SK-N-SH (cell line): ENCODE measurements at regions not wholly inside any gene's neighbourhood (a gene's known extent, or its start where the extent isn't known, plus 50 kb on each side); places are given as distances from the start of the nearest gene placed in this dataset.
A peak's percentile ranks its signal among the peaks of the same experiment; 100 is the strongest.

Source experiments
- CTCF ChIA-PET: fragments of 300-600, 350-600 bp; formaldehyde crosslinking; extraction: SDS; loops from one replicate; lab custom pipeline; 2021; lab: Yijun Ruan, JAX
- POLR2A ChIA-PET: fragments of 350-600 bp; sonication (Branson Sonifier 250); formaldehyde crosslinking; extraction: SDS; loops from one replicate; lab custom pipeline; 2020; ENCODE audit warnings: antibody characterized with exemption, inconsistent platforms; lab: Yijun Ruan, JAX
- DNase-seq: peaks from one replicate; pipeline ENCODE4 v3.0.0; 2012
- H2AFZ ChIP-seq: fragments of 200-600 bp; sonication (generic); 2 replicates; pipeline ENCODE4 v1.8.1; 2016; ENCODE audit warnings: antibody characterized with exemption, mild to moderate bottlenecking, low read depth
- H3F3A ChIP-seq: fragments of 200-600 bp; sonication (generic); replicated peaks from 2 replicates; pipeline ENCODE3; 2016; ENCODE audit warnings: antibody characterized with exemption, mild to moderate bottlenecking; ENCODE audit not compliant: insufficient read depth
- H3K27ac ChIP-seq, 2 experiments: fragments of 200-500 bp in 1 of 2; fragments of 200-600 bp in 1 of 2; sonication (Bioruptor generic) in 1 of 2; sonication (generic), shearing (Covaris generic) in 1 of 2; 2 replicates each; pipeline versions ENCODE4 v1.5.1 to v1.6.1; 2014 to 2016; ENCODE audit warnings: low read depth in 2 of 2, inconsistent platforms in 1 of 2, low read length in 1 of 2, mild to moderate bottlenecking in 1 of 2, mixed read lengths in 1 of 2
- H3K27me3 ChIP-seq: fragments of 200-600 bp; sonication (generic), shearing (Covaris generic); 2 replicates; pipeline ENCODE4 v1.6.1; 2016; ENCODE audit warnings: mixed run types; ENCODE audit not compliant: insufficient read depth
- H3K36me3 ChIP-seq, 2 experiments: fragments of 200-500 bp in 1 of 2; fragments of 200-600 bp in 1 of 2; sonication (Bioruptor generic) in 1 of 2; sonication (generic) in 1 of 2; replicated peaks in 1 of 2; 2 replicates each; pipeline versions ENCODE3 to v1.5.1; 2014 to 2016; ENCODE audit warnings: low read length in 1 of 2, mild to moderate bottlenecking in 1 of 2; ENCODE audit not compliant: insufficient read depth in 2 of 2, control insufficient read depth in 1 of 2
- H3K4me1 ChIP-seq, 2 experiments: fragments of 200-500 bp in 1 of 2; fragments of 200-600 bp in 1 of 2; sonication (Bioruptor generic) in 1 of 2; sonication (generic), shearing (Covaris generic) in 1 of 2; 2 replicates each; pipeline versions ENCODE4 v1.5.1 to v1.6.1; 2014 to 2016; ENCODE audit warnings: low read depth in 1 of 2, low read length in 1 of 2, mixed run types in 1 of 2; ENCODE audit not compliant: insufficient read depth in 2 of 2, control insufficient read depth in 1 of 2
- H3K4me2 ChIP-seq: fragments of 200-600 bp; sonication (generic), shearing (Covaris generic); 2 replicates; pipeline ENCODE4 v1.6.1; 2017; ENCODE audit warnings: mixed run types
- H3K4me3 ChIP-seq, 2 experiments: fragments of 200-500 bp in 1 of 2; fragments of 200-600 bp in 1 of 2; sonication (Bioruptor generic) in 1 of 2; sonication (generic), shearing (Covaris generic) in 1 of 2; 2 replicates each; pipeline versions ENCODE4 v1.5.1 to v1.8.1; 2014 to 2016; ENCODE audit warnings: low read depth in 2 of 2, inconsistent platforms in 1 of 2, low read length in 1 of 2, mild to moderate bottlenecking in 1 of 2, mixed read lengths in 1 of 2, moderate library complexity in 1 of 2
- H3K79me2 ChIP-seq: fragments of 200-600 bp; sonication (generic); 2 replicates; pipeline ENCODE4 v1.8.1; 2017; ENCODE audit warnings: mild to moderate bottlenecking; ENCODE audit not compliant: insufficient read depth
- H3K9ac ChIP-seq: fragments of 200-600 bp; sonication (generic); 2 replicates; pipeline ENCODE4 v1.6.1; 2017; ENCODE audit warnings: mixed run types
- H3K9me2 ChIP-seq: fragments of 200-600 bp; sonication (generic); 2 replicates; pipeline ENCODE4 v1.6.1; 2017; ENCODE audit warnings: mixed run types
- H3K9me3 ChIP-seq: fragments of 200-600 bp; sonication (generic); 2 replicates; pipeline ENCODE4 v1.6.1; 2017; ENCODE audit warnings: mixed run types, mild to moderate bottlenecking, moderate library complexity
- H4K20me1 ChIP-seq: fragments of 200-600 bp; sonication (generic); 2 replicates; pipeline ENCODE4 v1.6.1; 2017; ENCODE audit warnings: mild to moderate bottlenecking, mixed run types; ENCODE audit not compliant: insufficient read depth
- CHD2 ChIP-seq: fragments of 150-350 bp; IDR thresholded peaks from 2 replicates; pipeline ENCODE4 v1.6.1; 2018; ENCODE audit warnings: low read length; ENCODE audit not compliant: partially characterized antibody
- EZH2phosphoT487 ChIP-seq: fragments of 200-600 bp; sonication (generic); IDR thresholded peaks from 2 replicates; pipeline ENCODE4 v1.6.1; 2017; ENCODE audit warnings: low read depth, mixed run types, mild to moderate bottlenecking, antibody characterized with exemption, moderate library complexity, borderline replicate concordance
- FOSL2 ChIP-seq: IDR thresholded peaks from 2 replicates; pipeline ENCODE4 v1.4.0; 2012; ENCODE audit warnings: low read depth, mild to moderate bottlenecking, moderate library complexity, borderline replicate concordance
- FOXJ3 ChIP-seq: sonication (generic); formaldehyde crosslinking; IDR thresholded peaks from 2 replicates; pipeline ENCODE4 v1.5.1; 2020; ENCODE audit warnings: mild to moderate bottlenecking, missing genetic modification reagents
- FOXM1 ChIP-seq: IDR thresholded peaks from 2 replicates; pipeline ENCODE4 v1.4.0; 2012; ENCODE audit warnings: low read depth, mild to moderate bottlenecking
- GATA2 ChIP-seq: sonication (generic); formaldehyde crosslinking; IDR thresholded peaks from 2 replicates; pipeline ENCODE4 v1.5.0; 2020; ENCODE audit warnings: mild to moderate bottlenecking, missing genetic modification reagents
- IRF3 ChIP-seq: fragments of 150-350 bp; IDR thresholded peaks from 2 replicates; pipeline ENCODE4 v1.6.1; 2016; ENCODE audit warnings: mild to moderate bottlenecking, low read depth, low read length
- MEF2A ChIP-seq: IDR thresholded peaks from 2 replicates; pipeline ENCODE4 v1.4.0; 2012; ENCODE audit warnings: low read depth, borderline replicate concordance
- MXI1 ChIP-seq: IDR thresholded peaks from 2 replicates; pipeline ENCODE4 v1.6.1; 2012; ENCODE audit warnings: mild to moderate bottlenecking, low read depth, low read length, improper control_type of control experiment
- NFIC ChIP-seq: IDR thresholded peaks from 2 replicates; pipeline ENCODE4 v1.4.0; 2012; ENCODE audit warnings: borderline replicate concordance
- NRF1 ChIP-seq: IDR thresholded peaks from 2 replicates; pipeline ENCODE4 v1.6.1; 2012; ENCODE audit warnings: low read depth, mild to moderate bottlenecking, low read length
- PBX3 ChIP-seq: IDR thresholded peaks from 2 replicates; pipeline ENCODE4; 2012
- POLR2AphosphoS5 ChIP-seq: IDR thresholded peaks from 2 replicates; pipeline ENCODE4 v1.6.1; 2012; ENCODE audit warnings: low read depth, low read length
- RAD21 ChIP-seq: IDR thresholded peaks from 2 replicates; pipeline ENCODE4 v1.6.1; 2012; ENCODE audit warnings: mild to moderate bottlenecking, low read length
- RCOR1 ChIP-seq: fragments of 150-350 bp; IDR thresholded peaks from 2 replicates; pipeline ENCODE4 v1.6.1; 2017; ENCODE audit warnings: antibody characterized with exemption, low read length
- REST ChIP-seq: IDR thresholded peaks from 2 replicates; pipeline ENCODE4 v1.6.1; 2012; ENCODE audit warnings: mild to moderate bottlenecking, low read depth, low read length, moderate library complexity
- RXRA ChIP-seq: IDR thresholded peaks from 2 replicates; pipeline ENCODE4 v1.4.0; 2012; ENCODE audit warnings: low read depth, mild to moderate bottlenecking, borderline replicate concordance
- SIN3A ChIP-seq: IDR thresholded peaks from 2 replicates; pipeline ENCODE4 v1.6.1; 2012; ENCODE audit warnings: low read depth, mild to moderate bottlenecking, low read length, moderate library complexity, borderline replicate concordance
- SMC3 ChIP-seq: IDR thresholded peaks from 2 replicates; pipeline ENCODE4 v1.6.1; 2012; ENCODE audit warnings: low read depth, low read length, improper control_type of control experiment
- TCF12 ChIP-seq: IDR thresholded peaks from 2 replicates; pipeline ENCODE4 v1.4.0; 2012
- USF1 ChIP-seq: IDR thresholded peaks from 2 replicates; pipeline ENCODE4 v1.4.0; 2012; ENCODE audit warnings: low read depth, borderline replicate concordance
- USF2 ChIP-seq: fragments of 150-350 bp; IDR thresholded peaks from 2 replicates; pipeline ENCODE4 v1.6.1; 2017; ENCODE audit warnings: antibody characterized with exemption, low read length, low read depth, borderline replicate concordance
- YY1 ChIP-seq: IDR thresholded peaks from 2 replicates; pipeline ENCODE4 v1.4.0; 2012; ENCODE audit warnings: low read depth, mild to moderate bottlenecking
- ZBTB33 ChIP-seq: IDR thresholded peaks from 2 replicates; pipeline ENCODE4 v1.4.0; 2012; ENCODE audit warnings: low read depth, borderline replicate concordance
- WGBS: methylation state at CpG from one replicate; pipeline ENCODE4 v1.1.6; 2017; ENCODE audit warnings: low lambda C conversion rate; 5-methylcytosine and 5-hydroxymethylcytosine counted together

GRCh38 chr6:140445474-140446004 is 1071.1 kb upstream of the CITED2 start:
- no peak for DNase-seq
- Histone ChIP-seq H3K36me3 (no peaks in the 10 kb centered on the region), H3K79me2 (no peaks in the 10 kb centered on the region), H3K9me3 (no peaks in the 10 kb centered on the region), H3K9me2 (no peaks in the 10 kb centered on the region), H2AFZ (peak overlapping the region; percentile 74), H3K4me2 (peak overlapping the region; percentile 63; the same call in 1 of the 2 replicates), H3K27me3 (no peaks in the 10 kb centered on the region), H3K9ac (no peak overlapping the region), H3K4me3 (no peak overlapping the region), H4K20me1 (no peaks in the 10 kb centered on the region), H3K27ac (peak overlapping the region; percentile 53 to 86; a peak in 3 of 4 replicates), H3K4me1 (peaks cover 3 to 19% of the 10 kb centered on the region in 2 experiments; a peak in 3 of 4 replicates), H3F3A (peaks cover 15% of the 10 kb centered on the region)
- ChIA-PET POLR2A (no interaction called here), CTCF (interaction anchor here (0.6 kb wide), 1 partner anchor 645 kb away, joined by 3 read pairs; no protein-coding TSS in a partner anchor)
- WGBS: 17% methylated on average over 3 of the region's 3 CpGs
- TF ChIP-seq SMC3: no peak
- no peak for TF ChIP-seq FOSL2
- no peak for TF ChIP-seq ZBTB33
- no peak for TF ChIP-seq REST
- peak; percentile 92 for TF ChIP-seq PBX3
- TF ChIP-seq CHD2: no peak
- TF ChIP-seq SIN3A: no peak
- no peak for TF ChIP-seq USF2
- peak; percentile 64; the same call in 1 of the 2 replicates for TF ChIP-seq MEF2A
- TF ChIP-seq RXRA: no peak
- TF ChIP-seq MXI1: no peak
- no peak for TF ChIP-seq GATA2 (CRISPR knock-in tag)
- TF ChIP-seq POLR2AphosphoS5: peak; percentile 17; the same call in 1 of the 2 replicates
- TF ChIP-seq TCF12: peak; percentile 62
- peak; percentile 83 for TF ChIP-seq NFIC
- TF ChIP-seq USF1: no peak
- TF ChIP-seq FOXJ3 (CRISPR knock-in tag): no peak
- no peak for TF ChIP-seq IRF3
- TF ChIP-seq YY1: 0 out of 2 replicates have a peak, but pooled peaks have one; percentile 25
- no peak for TF ChIP-seq EZH2phosphoT487
- TF ChIP-seq RAD21: no peak
- TF ChIP-seq RCOR1: no peak
- TF ChIP-seq FOXM1: no peak
- TF ChIP-seq NRF1: no peak
